ENCODE measurements at regions not wholly inside any gene's neighbourhood (a gene's known extent, or its start where the extent isn't known, plus 50 kb on each side); places are given as distances from the start of the nearest gene placed in this dataset.

DNA sequence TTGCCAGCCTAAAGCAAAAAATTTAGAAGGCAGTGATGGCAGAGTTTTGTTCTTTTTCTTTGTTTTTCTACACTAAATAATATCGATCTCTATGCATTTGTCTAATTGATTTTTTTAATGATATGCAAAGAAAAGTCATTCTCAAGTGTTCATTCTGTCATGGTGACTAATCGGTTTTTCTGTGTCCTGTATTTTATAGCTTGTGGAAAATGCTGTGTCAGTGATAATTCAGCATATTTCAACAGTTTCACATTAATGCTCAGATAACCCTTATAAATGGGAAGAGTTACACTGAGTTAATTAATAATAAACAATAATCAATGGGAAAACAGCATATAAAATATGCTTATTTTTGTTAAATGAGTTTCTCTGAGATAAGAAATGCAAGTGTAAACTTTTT, 824.9 kb downstream of the AMY1C start:
- DNase-seq: no peak
- H3K4me3 ChIP-seq: no peak overlapping the region
- H3K4me1 ChIP-seq: no peaks in the 10 kb centered on the region
- TF ChIP-seq POLR2AphosphoS5 (IDR thresholded peaks at IDR 0.05): no peak
- TF ChIP-seq, protein P1, sequence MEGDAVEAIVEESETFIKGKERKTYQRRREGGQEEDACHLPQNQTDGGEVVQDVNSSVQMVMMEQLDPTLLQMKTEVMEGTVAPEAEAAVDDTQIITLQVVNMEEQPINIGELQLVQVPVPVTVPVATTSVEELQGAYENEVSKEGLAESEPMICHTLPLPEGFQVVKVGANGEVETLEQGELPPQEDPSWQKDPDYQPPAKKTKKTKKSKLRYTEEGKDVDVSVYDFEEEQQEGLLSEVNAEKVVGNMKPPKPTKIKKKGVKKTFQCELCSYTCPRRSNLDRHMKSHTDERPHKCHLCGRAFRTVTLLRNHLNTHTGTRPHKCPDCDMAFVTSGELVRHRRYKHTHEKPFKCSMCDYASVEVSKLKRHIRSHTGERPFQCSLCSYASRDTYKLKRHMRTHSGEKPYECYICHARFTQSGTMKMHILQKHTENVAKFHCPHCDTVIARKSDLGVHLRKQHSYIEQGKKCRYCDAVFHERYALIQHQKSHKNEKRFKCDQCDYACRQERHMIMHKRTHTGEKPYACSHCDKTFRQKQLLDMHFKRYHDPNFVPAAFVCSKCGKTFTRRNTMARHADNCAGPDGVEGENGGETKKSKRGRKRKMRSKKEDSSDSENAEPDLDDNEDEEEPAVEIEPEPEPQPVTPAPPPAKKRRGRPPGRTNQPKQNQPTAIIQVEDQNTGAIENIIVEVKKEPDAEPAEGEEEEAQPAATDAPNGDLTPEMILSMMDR (IDR thresholded peaks at IDR 0.05 in 8 of 11, conservative IDR thresholded peaks at IDR 0.05 in 3 of 11): no peak
- no peak for TF ChIP-seq POLR2A (IDR thresholded peaks at IDR 0.05)
- H3K9me3 ChIP-seq: peaks cover 0 to 8% (median 0%) of the 10 kb centered on the region in 8 donors
- intact Hi-C loops (cut with DNase I; ENCODE audit: low total_unique reads): no loop called here
- H3K27me3 ChIP-seq (replicated peaks in 1 of 7): no peaks in the 10 kb centered on the region
- no peak overlapping the region for H3K27ac ChIP-seq
- H3K36me3 ChIP-seq: no peaks in the 10 kb centered on the region
- 66 to 86% (median 70%) methylated on average over 2 of the region's 2 CpGs for WGBS, 5 donors

GRCh38 chr1:104592926-104593325, 843.2 kb downstream of the AMY1C start:
- Histone ChIP-seq H3K9me3 (peaks cover 0 to 37% (median 9%) of the 10 kb centered on the region in 8 donors), H3K4me3 (no peak overlapping the region), H3K27me3 (replicated peaks in 1 of 7) (no peaks in the 10 kb centered on the region), H3K36me3 (no peaks in the 10 kb centered on the region), H3K27ac (peak overlapping the region in 7 of 8 donors; percentile 21 to 75 (median 70)), H3K4me1 (peaks cover 0 to 8% (median 0%) of the 10 kb centered on the region in 6 donors)
- DNase-seq: no peak
- intact Hi-C loops (cut with DNase I; ENCODE audit: low total_unique reads): no loop called here
- TF ChIP-seq, protein P1 (IDR thresholded peaks at IDR 0.05 in 8 of 11, conservative IDR thresholded peaks at IDR 0.05 in 3 of 11): no peak
- WGBS, 5 donors: 51 to 71% (median 56%) methylated on average over 3 of the region's 3 CpGs

DNA sequence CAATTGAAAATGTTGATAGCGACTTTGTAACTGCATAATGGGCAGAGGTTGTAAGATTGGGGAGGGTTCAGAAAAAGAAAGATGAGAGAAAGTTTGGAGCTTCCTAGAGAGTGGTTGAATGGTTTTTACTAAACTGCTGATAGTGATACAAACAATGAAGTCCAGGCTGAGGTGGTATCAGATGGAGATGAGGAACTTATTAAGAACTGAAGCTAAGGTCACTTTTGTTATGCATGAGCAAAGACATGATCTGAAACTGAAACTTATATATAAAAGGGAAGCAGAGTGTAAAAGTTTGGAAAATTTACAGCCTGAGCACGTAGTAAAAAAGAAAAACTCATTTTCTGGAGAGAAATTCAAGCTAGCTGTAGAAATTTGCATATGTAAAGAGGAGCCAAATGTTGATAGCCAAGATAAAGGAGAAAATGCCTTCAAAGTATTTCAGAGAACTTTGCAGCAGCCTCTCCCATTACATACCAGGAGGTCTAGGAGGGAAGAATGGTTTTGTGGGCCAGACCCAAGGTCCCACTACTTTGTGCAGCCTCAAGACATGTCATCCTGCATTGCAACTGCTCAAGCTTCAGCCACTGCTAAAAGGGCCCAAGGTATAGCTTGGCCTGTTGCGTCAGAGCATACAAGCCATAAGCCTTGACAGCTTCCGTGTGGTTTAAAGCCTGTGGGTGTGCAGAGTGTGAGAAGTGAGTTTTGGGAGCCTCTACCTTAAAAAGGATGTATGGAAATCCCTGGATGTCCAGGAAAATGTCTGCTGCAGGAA, 843.9 kb downstream of the AMY1C start:
- Histone ChIP-seq H3K36me3 (no peaks in the 10 kb centered on the region), H3K4me3 (no peak overlapping the region), H3K27ac (peak overlapping the region in 6 of 8 donors; percentile 14 to 74 (median 59)), H3K4me1 (peaks cover 0 to 8% (median 0%) of the 10 kb centered on the region in 6 donors), H3K9me3 (peaks cover 0 to 37% (median 13%) of the 10 kb centered on the region in 8 donors), H3K27me3 (replicated peaks in 1 of 7) (no peaks in the 10 kb centered on the region)
- DNase-seq: no peak
- intact Hi-C loops (cut with DNase I; ENCODE audit: low total_unique reads): no loop called here
- TF ChIP-seq POLR2AphosphoS5 (IDR thresholded peaks at IDR 0.05) (no peak), POLR2A (IDR thresholded peaks at IDR 0.05) (no peak)
- TF ChIP-seq, protein P1 (IDR thresholded peaks at IDR 0.05 in 8 of 11, conservative IDR thresholded peaks at IDR 0.05 in 3 of 11): no peak
- 51 to 63% (median 57%) methylated on average over 4 of the region's 4 CpGs for WGBS, 5 donors

DNA sequence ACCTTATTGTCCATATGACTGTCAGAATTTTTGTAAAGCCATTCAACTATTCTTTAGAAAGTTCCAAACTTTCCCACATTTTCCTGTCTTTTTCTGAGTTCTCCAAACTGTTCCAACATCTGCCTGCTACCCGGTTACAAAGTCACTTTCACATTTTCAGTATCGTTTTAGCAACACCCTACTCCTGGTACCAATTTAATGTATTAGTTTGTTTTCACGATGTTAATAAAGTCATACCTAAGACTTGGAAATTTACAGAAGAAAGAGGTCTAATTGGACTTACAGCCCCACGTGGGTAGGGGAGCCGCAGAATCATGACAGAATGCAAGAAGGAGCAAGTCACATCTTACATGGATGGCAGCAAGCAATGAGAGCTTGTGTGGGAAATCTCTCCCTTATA, 867.8 kb downstream of the AMY1C start:
- WGBS, 5 donors: 86 to 94% (median 89%) methylated on average over 5 of the region's 5 CpGs
- intact Hi-C loops (cut with DNase I; ENCODE audit: low total_unique reads): no loop called here

More for the DNA sequence above, 867.8 kb downstream of the AMY1C start:
- no peak for DNase-seq
- Histone ChIP-seq H3K27ac (no peak overlapping the region), H3K4me1 (no peaks in the 10 kb centered on the region), H3K4me3 (no peak overlapping the region), H3K36me3 (no peaks in the 10 kb centered on the region), H3K9me3 (peaks cover 2 to 53% (median 32%) of the 10 kb centered on the region in 8 donors), H3K27me3 (replicated peaks in 1 of 7) (no peaks in the 10 kb centered on the region)
- TF ChIP-seq POLR2A (IDR thresholded peaks at IDR 0.05) (no peak), POLR2AphosphoS5 (IDR thresholded peaks at IDR 0.05) (no peak)
- TF ChIP-seq, protein P1 (IDR thresholded peaks at IDR 0.05 in 8 of 11, conservative IDR thresholded peaks at IDR 0.05 in 3 of 11): no peak
